ENCODE measurements at regions not wholly inside any gene's neighbourhood (a gene's known extent, or its start where the extent isn't known, plus 50 kb on each side); places are given as distances from the start of the nearest gene placed in this dataset.

- H3K9ac ChIP-seq (ENCODE audit: low read length): no peak overlapping the region
- Mint-ChIP-seq H3K27me3 (no peaks in the 10 kb centered on the region), H3K4me1 (no peaks in the 10 kb centered on the region), H3K27ac (no peak overlapping the region), H3K4me3 (no peak overlapping the region), H3K9me3 (ENCODE audit: insufficient read depth) (no peaks in the 10 kb centered on the region)
- H3K27ac ChIP-seq (ENCODE audit: low read length in 2 of 2): no peak overlapping the region
- H2AFZ ChIP-seq (ENCODE audit: insufficient read depth, low read depth, low read length, poor library complexity, severe bottlenecking): no peak overlapping the region
- H3K36me3 ChIP-seq (replicated peaks in 1 of 2; ENCODE audit: control extremely low read depth in 1 of 2, control insufficient read depth in 1 of 2, extremely low read depth in 1 of 2, insufficient read depth in 2 of 2, low read length in 1 of 2): no peaks in the 10 kb centered on the region
- ChIA-PET POLR2A (no interaction called here), CTCF (no interaction called here)
- ATAC-seq (ENCODE audit: low read depth): no peak
- no peaks in the 10 kb centered on the region for H3K79me2 ChIP-seq (ENCODE audit: control insufficient read depth, insufficient read depth, low read length)
- intact Hi-C loops (cut with micrococcal nuclease): no loop called here
- no peaks in the 10 kb centered on the region for H4K20me1 ChIP-seq (ENCODE audit: control insufficient read depth, insufficient read depth, low read length, poor library complexity, severe bottlenecking)
- H3K4me1 ChIP-seq (ENCODE audit: control insufficient read depth in 2 of 2, insufficient read depth in 2 of 2, low read length in 2 of 2): no peaks in the 10 kb centered on the region
- H3K4me3 ChIP-seq (ENCODE audit: control extremely low read depth in 1 of 5, extremely low read depth in 1 of 5, insufficient read depth in 1 of 5, low read depth in 2 of 5, low read length in 4 of 5): no peak overlapping the region
- TF ChIP-seq EZH2 (IDR thresholded peaks at IDR 0.05; ENCODE audit: borderline replicate concordance, insufficient read depth, low read depth, low read length, poor library complexity, severe bottlenecking) (no peak), CTCF (IDR thresholded peaks at IDR 0.05) (no peak)
- H3K27me3 ChIP-seq (replicated peaks in 1 of 4; ENCODE audit: control extremely low read depth in 1 of 4, control insufficient read depth in 3 of 4, insufficient read depth in 4 of 4, low read length in 3 of 4): no peaks in the 10 kb centered on the region
- no peaks in the 10 kb centered on the region for H3K9me3 ChIP-seq (ENCODE audit: control extremely low read depth in 1 of 3, control insufficient read depth in 2 of 3, insufficient read depth in 1 of 3, low read length in 2 of 3)
- H3K4me2 ChIP-seq (replicated peaks; ENCODE audit: low read depth, low read length, poor library complexity, severe bottlenecking): no peak overlapping the region
- DNase-seq: no peak
- WGBS (ENCODE audit: insufficient coverage): 92% methylated on average over 5 of the region's 9 CpGs
Observed at GRCh38 chr2:167764772-167765341, 482.5 kb downstream of the STK39 start.

- intact Hi-C loops (cut with micrococcal nuclease): no loop called here
- Histone ChIP-seq H3K79me2 (ENCODE audit: control insufficient read depth, insufficient read depth, low read length) (no peaks in the 10 kb centered on the region), H3K4me2 (replicated peaks; ENCODE audit: low read depth, low read length, poor library complexity, severe bottlenecking) (no peak overlapping the region), H3K4me1 (ENCODE audit: control insufficient read depth in 2 of 2, insufficient read depth in 2 of 2, low read length in 2 of 2) (no peaks in the 10 kb centered on the region), H3K27me3 (replicated peaks in 1 of 4; ENCODE audit: control extremely low read depth in 1 of 4, control insufficient read depth in 3 of 4, insufficient read depth in 4 of 4, low read length in 3 of 4) (no peaks in the 10 kb centered on the region), H3K9ac (ENCODE audit: low read length) (no peak overlapping the region), H4K20me1 (ENCODE audit: control insufficient read depth, insufficient read depth, low read length, poor library complexity, severe bottlenecking) (no peaks in the 10 kb centered on the region), H3K27ac (ENCODE audit: low read length in 2 of 2) (no peak overlapping the region), H3K36me3 (replicated peaks in 1 of 2; ENCODE audit: control extremely low read depth in 1 of 2, control insufficient read depth in 1 of 2, extremely low read depth in 1 of 2, insufficient read depth in 2 of 2, low read length in 1 of 2) (no peaks in the 10 kb centered on the region), H3K4me3 (ENCODE audit: control extremely low read depth in 1 of 5, extremely low read depth in 1 of 5, insufficient read depth in 1 of 5, low read depth in 2 of 5, low read length in 4 of 5) (no peak overlapping the region), H2AFZ (ENCODE audit: insufficient read depth, low read depth, low read length, poor library complexity, severe bottlenecking) (no peak overlapping the region), H3K9me3 (ENCODE audit: control extremely low read depth in 1 of 3, control insufficient read depth in 2 of 3, insufficient read depth in 1 of 3, low read length in 2 of 3) (no peaks in the 10 kb centered on the region)
- ChIA-PET POLR2A (no interaction called here), CTCF (no interaction called here)
- DNase-seq (no peak), ATAC-seq (ENCODE audit: low read depth) (no peak)
- WGBS (ENCODE audit: insufficient coverage): no CpG with 5 or more reads among the region's 3 CpGs
- Mint-ChIP-seq H3K4me3 (no peak overlapping the region), H3K4me1 (no peaks in the 10 kb centered on the region), H3K27me3 (no peaks in the 10 kb centered on the region), H3K9me3 (ENCODE audit: insufficient read depth) (no peaks in the 10 kb centered on the region), H3K27ac (no peak overlapping the region)
- TF ChIP-seq EZH2 (IDR thresholded peaks at IDR 0.05; ENCODE audit: borderline replicate concordance, insufficient read depth, low read depth, low read length, poor library complexity, severe bottlenecking) (no peak), CTCF (IDR thresholded peaks at IDR 0.05) (no peak)
Observed at GRCh38 chr2:167761465-167762136, 485.8 kb downstream of the STK39 start.
